Thyroid gland (tissue), 4 donors: ENCODE measurements at regions not wholly inside any gene's neighbourhood (a gene's known extent, or its start where the extent isn't known, plus 50 kb on each side); places are given as distances from the start of the nearest gene placed in this dataset.

ENCODE experiments used
- DNase-seq, 2 donors: peaks; one replicate each; pipeline ENCODE4 v3.0.0-alpha.2; 2019
- H3K27ac ChIP-seq, 3 donors: fragments of 200-600 bp; sonication (generic); 1 replicate in 2 of 3; 2 replicates in 1 of 3; pipeline ENCODE4 v1.5.1; 2016 to 2019; ENCODE audit warnings: mild to moderate bottlenecking in 1 of 3, moderate library complexity in 1 of 3
- H3K27me3 ChIP-seq: fragments of 200-600 bp; sonication (generic); one replicate; pipeline ENCODE4 v1.5.1; 2019
- H3K36me3 ChIP-seq, 2 donors: fragments of 200-600 bp; sonication (generic); one replicate each; pipeline ENCODE4 v1.5.1; 2016 to 2019
- H3K4me1 ChIP-seq, 2 donors: fragments of 200-600 bp; sonication (generic); one replicate each; pipeline ENCODE4 v1.5.1; 2017 to 2019
- H3K4me3 ChIP-seq, 3 donors: fragments of 200-600 bp; sonication (generic); replicated peaks in 1 of 3; 1 replicate in 2 of 3; 2 replicates in 1 of 3; pipeline ENCODE4 v1.5.1; 2016; ENCODE audit warnings: mild to moderate bottlenecking in 1 of 3
- H3K9me3 ChIP-seq: fragments of 200-600 bp; sonication (generic); one replicate; pipeline ENCODE4 v1.5.1; 2017
- POLR2A ChIP-seq, 2 donors: fragments of 450-650 bp; IDR thresholded peaks; one replicate each; pipeline ENCODE4 v1.6.1; 2017; ENCODE audit warnings: antibody characterized with exemption in 2 of 2, mild to moderate bottlenecking in 2 of 2, moderate library complexity in 1 of 2
- WGBS, 2 donors: methylation state at CpG; one replicate each; pipeline ENCODE4 v1.1.5; 2017; 5-methylcytosine and 5-hydroxymethylcytosine counted together
- intact Hi-C: fragments of 100-400 bp; cut with DNase I; formaldehyde crosslinking; loops from one replicate; pipeline ENCODE4 v1.15.1; 2023
- TF ChIP-seq, protein P1 (sequence below), 6 experiments: fragments of 200-600 bp in 3 of 6; fragments of 450-650 bp in 3 of 6; sonication (generic) in 3 of 6; IDR thresholded peaks; one replicate each; pipeline ENCODE4 v1.5.1; 2016 to 2019; ENCODE audit warnings: antibody characterized with exemption in 6 of 6, mild to moderate bottlenecking in 2 of 6, inconsistent platforms in 1 of 6, moderate library complexity in 1 of 6

DNA sequence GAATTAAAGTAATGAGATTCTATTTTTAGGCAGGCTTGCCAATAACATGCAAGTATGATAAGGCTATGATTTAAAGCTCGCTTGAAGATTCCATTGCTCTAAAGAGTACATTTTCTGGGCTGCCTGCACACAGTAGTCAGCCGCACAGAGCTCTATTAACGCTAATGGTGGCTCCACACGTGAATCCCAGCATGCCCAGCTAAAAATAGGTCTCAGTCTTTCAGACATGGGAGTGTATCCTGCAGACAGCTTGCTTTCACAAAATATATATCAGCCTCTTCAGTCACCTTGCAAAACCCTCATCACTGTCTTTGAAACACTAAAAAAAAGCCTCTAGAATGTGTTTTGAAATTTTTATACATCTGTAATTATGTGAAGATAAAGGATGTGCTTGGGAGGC, 418.1 kb downstream of the MTX2 start:
- 86 to 90% methylated on average over 4 of the region's 4 CpGs for WGBS, 2 donors
- H3K27ac ChIP-seq = no peak overlapping the region
- H3K36me3 ChIP-seq = no peaks in the 10 kb centered on the region
- H3K4me1 ChIP-seq = no peaks in the 10 kb centered on the region
- H3K27me3 ChIP-seq = no peaks in the 10 kb centered on the region
- intact Hi-C loops = no loop called here
- H3K9me3 ChIP-seq = no peaks in the 10 kb centered on the region
- no peak overlapping the region for H3K4me3 ChIP-seq
- TF ChIP-seq POLR2A (IDR thresholded peaks at IDR 0.05) = no peak
- TF ChIP-seq, protein P1, sequence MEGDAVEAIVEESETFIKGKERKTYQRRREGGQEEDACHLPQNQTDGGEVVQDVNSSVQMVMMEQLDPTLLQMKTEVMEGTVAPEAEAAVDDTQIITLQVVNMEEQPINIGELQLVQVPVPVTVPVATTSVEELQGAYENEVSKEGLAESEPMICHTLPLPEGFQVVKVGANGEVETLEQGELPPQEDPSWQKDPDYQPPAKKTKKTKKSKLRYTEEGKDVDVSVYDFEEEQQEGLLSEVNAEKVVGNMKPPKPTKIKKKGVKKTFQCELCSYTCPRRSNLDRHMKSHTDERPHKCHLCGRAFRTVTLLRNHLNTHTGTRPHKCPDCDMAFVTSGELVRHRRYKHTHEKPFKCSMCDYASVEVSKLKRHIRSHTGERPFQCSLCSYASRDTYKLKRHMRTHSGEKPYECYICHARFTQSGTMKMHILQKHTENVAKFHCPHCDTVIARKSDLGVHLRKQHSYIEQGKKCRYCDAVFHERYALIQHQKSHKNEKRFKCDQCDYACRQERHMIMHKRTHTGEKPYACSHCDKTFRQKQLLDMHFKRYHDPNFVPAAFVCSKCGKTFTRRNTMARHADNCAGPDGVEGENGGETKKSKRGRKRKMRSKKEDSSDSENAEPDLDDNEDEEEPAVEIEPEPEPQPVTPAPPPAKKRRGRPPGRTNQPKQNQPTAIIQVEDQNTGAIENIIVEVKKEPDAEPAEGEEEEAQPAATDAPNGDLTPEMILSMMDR (IDR thresholded peaks at IDR 0.05) = no peak
- no peak for DNase-seq

DNA sequence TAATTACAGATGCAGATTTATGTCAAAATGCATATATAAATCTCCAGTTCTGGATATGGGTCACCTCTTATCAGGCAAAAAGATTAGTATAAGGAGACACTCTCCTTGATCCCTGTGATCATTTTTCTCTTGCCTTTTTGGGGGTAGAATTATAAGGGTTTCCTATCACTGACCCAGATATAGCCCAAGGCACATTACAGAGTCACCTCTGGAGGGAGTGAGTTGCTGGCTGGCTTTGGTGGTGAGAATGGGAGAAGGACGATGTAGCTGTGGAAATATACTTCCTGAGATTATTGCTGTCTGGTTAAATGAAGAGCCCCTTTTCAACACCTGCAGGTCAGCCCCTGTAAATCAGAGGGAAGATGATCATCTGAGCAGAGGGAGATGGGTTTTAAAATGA, 418.7 kb downstream of the MTX2 start:
- Histone ChIP-seq H3K27me3 (no peaks in the 10 kb centered on the region), H3K9me3 (no peaks in the 10 kb centered on the region), H3K36me3 (no peaks in the 10 kb centered on the region), H3K4me1 (no peaks in the 10 kb centered on the region), H3K27ac (no peak overlapping the region), H3K4me3 (no peak overlapping the region)
- TF ChIP-seq, protein P1 (IDR thresholded peaks at IDR 0.05) = no peak
- TF ChIP-seq POLR2A (IDR thresholded peaks at IDR 0.05) = no peak
- WGBS, 2 donors = 93 to 97% methylated on average over 1 of the region's 1 CpG
- intact Hi-C loops = no loop called here
- no peak for DNase-seq

DNA sequence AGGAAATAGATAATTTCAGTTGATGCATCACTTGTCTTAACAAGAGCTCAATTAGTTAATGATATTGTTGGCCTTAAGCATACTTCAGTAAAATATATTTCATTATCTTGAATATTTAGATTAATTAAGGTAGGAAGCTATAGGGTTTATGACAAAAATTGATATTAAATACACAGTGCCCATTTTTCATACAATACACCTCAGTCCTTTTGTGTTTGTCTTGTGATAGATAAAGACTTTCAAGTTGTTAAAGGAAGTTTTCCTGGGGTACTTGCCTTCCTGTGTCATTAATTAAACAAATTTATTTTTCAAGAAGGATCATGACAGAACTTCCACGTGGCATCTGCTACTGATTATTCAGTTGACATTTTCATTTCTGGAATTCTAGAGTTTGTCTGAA, 420.5 kb downstream of the MTX2 start:
- no peak for DNase-seq
- H3K4me3 ChIP-seq = no peak overlapping the region
- no peak overlapping the region for H3K27ac ChIP-seq
- no peaks in the 10 kb centered on the region for H3K36me3 ChIP-seq
- no peaks in the 10 kb centered on the region for H3K4me1 ChIP-seq
- H3K9me3 ChIP-seq = no peaks in the 10 kb centered on the region
- no peak for TF ChIP-seq POLR2A (IDR thresholded peaks at IDR 0.05)
- TF ChIP-seq, protein P1 (IDR thresholded peaks at IDR 0.05) = no peak
- no peaks in the 10 kb centered on the region for H3K27me3 ChIP-seq
- intact Hi-C loops = no loop called here
- WGBS, 2 donors = 79 to 90% methylated on average over 1 of the region's 1 CpG

DNA sequence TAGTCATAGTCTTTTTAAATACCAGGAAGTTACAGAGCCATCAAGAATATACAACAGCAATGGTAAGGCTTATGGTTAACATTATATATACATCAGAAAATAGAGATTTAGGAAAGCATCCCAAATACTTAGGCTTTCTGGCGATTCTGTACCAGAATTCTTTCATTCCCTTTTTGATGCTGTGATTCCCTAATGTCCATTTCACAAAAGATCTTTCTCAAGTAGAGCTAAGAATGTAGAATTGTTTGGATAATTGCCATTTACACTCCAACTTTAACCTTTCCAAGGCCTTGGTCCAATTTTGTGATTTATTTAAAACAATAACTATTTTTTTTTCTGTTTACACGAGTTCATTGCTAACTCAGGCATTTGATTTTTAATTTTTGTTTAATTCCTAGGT, 422.2 kb downstream of the MTX2 start:
- no peak overlapping the region for H3K27ac ChIP-seq
- intact Hi-C loops = no loop called here
- TF ChIP-seq, protein P1 (IDR thresholded peaks at IDR 0.05) = no peak
- TF ChIP-seq POLR2A (IDR thresholded peaks at IDR 0.05) = no peak

DNA sequence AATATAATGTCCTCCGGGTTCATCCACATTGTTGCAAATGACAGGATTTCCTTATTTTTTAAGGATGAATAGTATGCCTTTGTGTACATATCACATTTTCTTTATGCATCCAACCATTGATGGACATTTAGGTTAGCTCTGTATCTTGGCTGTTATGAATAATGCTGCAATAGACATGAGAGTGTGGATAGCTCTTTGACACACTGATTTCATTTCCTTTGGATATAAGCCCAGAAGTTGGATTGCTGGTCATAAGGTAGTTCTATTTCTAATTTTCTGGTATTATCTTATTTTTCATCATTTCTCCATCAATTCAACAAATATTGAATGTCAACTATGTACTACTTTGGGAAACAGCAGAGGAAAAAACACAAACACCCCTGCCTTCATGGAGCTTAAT, 423.3 kb downstream of the MTX2 start:
- Histone ChIP-seq H3K9me3 (no peaks in the 10 kb centered on the region), H3K4me1 (no peaks in the 10 kb centered on the region), H3K36me3 (no peaks in the 10 kb centered on the region), H3K4me3 (no peak overlapping the region), H3K27me3 (no peaks in the 10 kb centered on the region), H3K27ac (no peak overlapping the region)
- no peak for DNase-seq
- intact Hi-C loops = no loop called here
- WGBS, 2 donors = 76 to 78% methylated on average over 1 of the region's 1 CpG
- TF ChIP-seq, protein P1 (IDR thresholded peaks at IDR 0.05) = no peak
- TF ChIP-seq POLR2A (IDR thresholded peaks at IDR 0.05) = no peak

More for the DNA sequence above, 422.2 kb downstream of the MTX2 start:
- no peak for DNase-seq
- H3K27me3 ChIP-seq = no peaks in the 10 kb centered on the region
- H3K4me1 ChIP-seq = no peaks in the 10 kb centered on the region
- H3K9me3 ChIP-seq = no peaks in the 10 kb centered on the region
- 69 to 74% methylated on average over 2 of the region's 2 CpGs for WGBS, 2 donors
- H3K36me3 ChIP-seq = no peaks in the 10 kb centered on the region
- H3K4me3 ChIP-seq = no peak overlapping the region
